IMR-90 (cell line): ENCODE measurements at regions not wholly inside any gene's neighbourhood (a gene's known extent, or its start where the extent isn't known, plus 50 kb on each side); places are given as distances from the start of the nearest gene placed in this dataset.

ENCODE experiments used
- ATAC-seq: fragments of 200-7000 bp; cut with Tn5 transposase; 2 replicates; pipeline ENCODE4 v1.9.1; 2020; ENCODE audit warnings: low read depth, mild to moderate bottlenecking, moderate library complexity
- BruUV-seq: library from RNA; stranded (reverse); fragments of 400-500 nt; replicated peaks from 2 replicates; lab custom pipeline; 2021; lab: Mats Ljungman, UMichigan
- CTCF ChIA-PET: fragments of 300-600 bp; formaldehyde crosslinking; extraction: SDS; loops from one replicate; lab custom pipeline; 2021; ENCODE audit warnings: antibody characterized with exemption; lab: Yijun Ruan, JAX
- POLR2A ChIA-PET: fragments of 300-600 bp; sonication (Branson Sonifier 250); formaldehyde crosslinking; loops from one replicate; lab custom pipeline; 2022; ENCODE audit warnings: antibody characterized with exemption; ENCODE audit not compliant: unreplicated experiment; lab: Charles Lee
- DNase-seq: peaks from one replicate; pipeline ENCODE4 v3.0.0; 2013
- H2AFZ ChIP-seq: replicated peaks from 2 replicates; pipeline ENCODE3; 2013; ENCODE audit warnings: low read length, mild to moderate bottlenecking; ENCODE audit not compliant: poor library complexity
- H2AK5ac ChIP-seq: 2 replicates; pipeline ENCODE4 v1.6.1; 2013; ENCODE audit warnings: low read depth, low read length, inconsistent platforms
- H2AK9ac ChIP-seq: replicated peaks from 2 replicates; pipeline ENCODE3; 2013; ENCODE audit warnings: mild to moderate bottlenecking, low read depth, low read length, moderate library complexity; ENCODE audit not compliant: poor library complexity
- H2BK120ac ChIP-seq: 2 replicates; pipeline ENCODE4 v1.6.1; 2013; ENCODE audit warnings: low read depth, low read length, inconsistent platforms
- H2BK15ac ChIP-seq: 3 replicates; pipeline ENCODE4 v1.6.1; 2013; ENCODE audit warnings: low read depth, low read length, inconsistent platforms
- H2BK20ac ChIP-seq: 2 replicates; pipeline ENCODE4 v1.6.1; 2013; ENCODE audit warnings: low read depth, mild to moderate bottlenecking, inconsistent platforms, low read length, moderate library complexity
- H2BK5ac ChIP-seq: 2 replicates; pipeline ENCODE4 v1.6.1; 2013; ENCODE audit warnings: mild to moderate bottlenecking, low read depth, low read length, inconsistent platforms; ENCODE audit not compliant: poor library complexity, severe bottlenecking
- H3K14ac ChIP-seq: replicated peaks from 2 replicates; pipeline ENCODE4 v1.6.1; 2013; ENCODE audit warnings: low read depth, low read length, inconsistent platforms
- H3K18ac ChIP-seq: 2 replicates; pipeline ENCODE4 v1.6.1; 2013; ENCODE audit warnings: low read depth, low read length, control low read depth
- H3K23ac ChIP-seq: 2 replicates; pipeline ENCODE4 v1.6.1; 2013; ENCODE audit warnings: low read depth, low read length, inconsistent platforms
- H3K27ac ChIP-seq: 2 replicates; pipeline ENCODE4 v1.5.1; 2013; ENCODE audit warnings: mild to moderate bottlenecking, control low read depth, low read length; ENCODE audit not compliant: insufficient read depth
- H3K27me3 ChIP-seq: 2 replicates; pipeline ENCODE4 v1.6.1; 2013; ENCODE audit warnings: low read length; ENCODE audit not compliant: control insufficient read depth, insufficient read depth
- H3K36me3 ChIP-seq: 2 replicates; pipeline ENCODE4 v1.6.1; 2013; ENCODE audit warnings: low read length, mixed read lengths; ENCODE audit not compliant: control insufficient read depth, insufficient read depth
- H3K4ac ChIP-seq: 2 replicates; pipeline ENCODE4 v1.6.1; 2013; ENCODE audit warnings: low read depth, low read length, inconsistent platforms
- H3K4me1 ChIP-seq: 2 replicates; pipeline ENCODE4 v1.6.1; 2013; ENCODE audit warnings: low read length, mixed read lengths; ENCODE audit not compliant: control insufficient read depth, insufficient read depth
- H3K4me2 ChIP-seq: 2 replicates; pipeline ENCODE4 v1.6.1; 2013; ENCODE audit warnings: low read depth, mild to moderate bottlenecking, control low read depth, low read length, moderate library complexity
- H3K4me3 ChIP-seq: 2 replicates; pipeline ENCODE4 v1.5.1; 2013; ENCODE audit warnings: low read depth, mild to moderate bottlenecking, control low read depth, low read length, moderate library complexity; ENCODE audit not compliant: insufficient read depth
- H3K56ac ChIP-seq: 2 replicates; pipeline ENCODE4 v1.6.1; 2013; ENCODE audit warnings: low read length, inconsistent platforms; ENCODE audit not compliant: insufficient read depth; ENCODE audit errors: extremely low read depth
- H3K79me1 ChIP-seq, 2 experiments: 2 replicates each; pipeline ENCODE4 v1.6.1; 2013; ENCODE audit warnings: low read length in 2 of 2, inconsistent platforms in 1 of 2, low read depth in 1 of 2
- H3K9ac ChIP-seq: 2 replicates; pipeline ENCODE4 v1.6.1; 2013; ENCODE audit warnings: low read depth, low read length, control low read depth
- H3K9me1 ChIP-seq: 2 replicates; pipeline ENCODE4 v1.6.1; 2013; ENCODE audit warnings: low read length, inconsistent platforms; ENCODE audit not compliant: insufficient read depth
- H3K9me3 ChIP-seq: 2 replicates; pipeline ENCODE4 v1.6.1; 2013; ENCODE audit warnings: low read length; ENCODE audit not compliant: control insufficient read depth, insufficient read depth
- H4K20me1 ChIP-seq: 2 replicates; pipeline ENCODE4 v1.6.1; 2013; ENCODE audit warnings: low read length, inconsistent platforms; ENCODE audit not compliant: insufficient read depth
- H4K5ac ChIP-seq: 2 replicates; pipeline ENCODE4 v1.6.1; 2013; ENCODE audit warnings: mild to moderate bottlenecking, low read depth, low read length, control low read depth
- H4K8ac ChIP-seq, 2 experiments: 2 replicates each; pipeline ENCODE4 v1.6.1; 2013; ENCODE audit warnings: low read depth in 2 of 2, low read length in 2 of 2, control low read depth in 1 of 2, inconsistent platforms in 1 of 2
- H4K91ac ChIP-seq: 2 replicates; pipeline ENCODE4 v1.6.1; 2013; ENCODE audit warnings: low read depth, low read length, inconsistent platforms; ENCODE audit not compliant: insufficient read depth
- FOS ChIP-seq: fragments of 150-350 bp; IDR thresholded peaks from 2 replicates; pipeline ENCODE4 v1.6.1; 2016; ENCODE audit warnings: low read depth, low read length
- POLR2A ChIP-seq: IDR thresholded peaks from 2 replicates; pipeline ENCODE4 v1.6.1; 2012; ENCODE audit warnings: mild to moderate bottlenecking, low read depth, low read length
- RCOR1 ChIP-seq: IDR thresholded peaks from 2 replicates; pipeline ENCODE4 v1.6.1; 2012; ENCODE audit warnings: mild to moderate bottlenecking, low read length, improper control_type of control experiment; ENCODE audit not compliant: insufficient replicate concordance
- WGBS, 2 experiments: methylation state at CpG; one replicate each; pipeline versions ENCODE4 v1.1.5 to v1.1.7; 2013; ENCODE audit warnings: missing lambda C conversion rate in 2 of 2; ENCODE audit not compliant: insufficient read length in 1 of 2; ENCODE audit errors: extremely low coverage in 2 of 2; 5-methylcytosine and 5-hydroxymethylcytosine counted together
- dilution Hi-C: fragments of 300-500 bp; cut with HindIII; formaldehyde crosslinking; loops from one replicate; pipeline ENCODE4 v1.14.3; 2018; ENCODE audit warnings: low sequenced_read_pairs; ENCODE audit not compliant: unreplicated experiment
- in situ Hi-C: fragments of 300-500 bp; cut with MboI; formaldehyde crosslinking; loops from 3 replicates; pipeline ENCODE4 v1.14.3; 2019; ENCODE audit warnings: low sequenced_read_pairs, inconsistent platforms, mixed read lengths
- intact Hi-C: fragments of 100-400 bp; cut with micrococcal nuclease; formaldehyde crosslinking; loops from 2 replicates; pipeline ENCODE4 v1.10.0; 2022
- TF ChIP-seq, protein P1 (sequence below): fragments of 150-350 bp; IDR thresholded peaks from 2 replicates; pipeline ENCODE4 v1.6.1; 2016; ENCODE audit warnings: low read depth, mild to moderate bottlenecking, low read length, moderate library complexity, borderline replicate concordance
- TF ChIP-seq, protein P2 (sequence below): conservative IDR thresholded peaks from 2 replicates; pipeline ENCODE4 v1.5.1; 2012; ENCODE audit warnings: mild to moderate bottlenecking, low read depth, low read length, improper control_type of control experiment

DNA sequence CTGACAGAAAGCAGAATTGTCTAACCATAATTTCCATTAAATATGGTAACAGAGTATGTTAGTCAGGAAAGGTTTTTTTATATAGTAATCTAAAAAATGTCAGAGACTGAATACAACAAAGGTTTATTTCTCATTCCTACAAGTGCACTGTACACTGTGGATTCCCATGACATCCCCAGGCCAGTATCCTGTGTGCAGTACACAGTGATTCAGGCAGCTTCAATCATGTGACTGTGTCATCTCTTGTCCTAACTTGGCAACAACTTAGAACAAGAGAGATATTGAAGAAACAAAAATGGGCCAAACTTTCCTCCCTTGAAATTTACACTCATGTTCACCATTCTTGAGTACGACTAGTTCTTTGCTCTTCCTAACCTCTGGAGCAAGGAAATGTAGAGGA is 189.8 kb upstream of the SEMA3A start:
- Histone ChIP-seq H3K36me3 (no peaks in the 10 kb centered on the region), H3K4me3 (no peak overlapping the region), H3K4me2 (no peak overlapping the region), H2AK5ac (no peak overlapping the region), H3K27me3 (no peaks in the 10 kb centered on the region), H3K9me3 (no peaks in the 10 kb centered on the region), H3K9ac (no peak overlapping the region), H2BK5ac (no peak overlapping the region), H2BK15ac (no peak overlapping the region), H4K91ac (no peak overlapping the region), H3K14ac (no peak overlapping the region), H2AK9ac (no peak overlapping the region), H2BK20ac (no peak overlapping the region), H4K20me1 (no peaks in the 10 kb centered on the region), H4K5ac (no peak overlapping the region; the same call in 1 of the 2 replicates), H4K8ac (no peak overlapping the region), H3K79me1 (no peaks in the 10 kb centered on the region), H3K27ac (no peak overlapping the region), H2BK120ac (no peak overlapping the region), H3K9me1 (no peaks in the 10 kb centered on the region), H2AFZ (no peak overlapping the region), H3K4me1 (no peaks in the 10 kb centered on the region), H3K56ac (no peak overlapping the region), H3K23ac (no peak overlapping the region), H3K4ac (no peak overlapping the region), H3K18ac (no peak overlapping the region)
- dilution Hi-C loops (no loop called here), in situ Hi-C loops (no loop called here), intact Hi-C loops (no loop called here)
- peak; percentile 46 for DNase-seq
- TF ChIP-seq POLR2A = no peak
- no peak for TF ChIP-seq RCOR1
- TF ChIP-seq, protein P1, sequence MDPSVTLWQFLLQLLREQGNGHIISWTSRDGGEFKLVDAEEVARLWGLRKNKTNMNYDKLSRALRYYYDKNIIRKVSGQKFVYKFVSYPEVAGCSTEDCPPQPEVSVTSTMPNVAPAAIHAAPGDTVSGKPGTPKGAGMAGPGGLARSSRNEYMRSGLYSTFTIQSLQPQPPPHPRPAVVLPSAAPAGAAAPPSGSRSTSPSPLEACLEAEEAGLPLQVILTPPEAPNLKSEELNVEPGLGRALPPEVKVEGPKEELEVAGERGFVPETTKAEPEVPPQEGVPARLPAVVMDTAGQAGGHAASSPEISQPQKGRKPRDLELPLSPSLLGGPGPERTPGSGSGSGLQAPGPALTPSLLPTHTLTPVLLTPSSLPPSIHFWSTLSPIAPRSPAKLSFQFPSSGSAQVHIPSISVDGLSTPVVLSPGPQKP = no peak
- TF ChIP-seq, protein P2, sequence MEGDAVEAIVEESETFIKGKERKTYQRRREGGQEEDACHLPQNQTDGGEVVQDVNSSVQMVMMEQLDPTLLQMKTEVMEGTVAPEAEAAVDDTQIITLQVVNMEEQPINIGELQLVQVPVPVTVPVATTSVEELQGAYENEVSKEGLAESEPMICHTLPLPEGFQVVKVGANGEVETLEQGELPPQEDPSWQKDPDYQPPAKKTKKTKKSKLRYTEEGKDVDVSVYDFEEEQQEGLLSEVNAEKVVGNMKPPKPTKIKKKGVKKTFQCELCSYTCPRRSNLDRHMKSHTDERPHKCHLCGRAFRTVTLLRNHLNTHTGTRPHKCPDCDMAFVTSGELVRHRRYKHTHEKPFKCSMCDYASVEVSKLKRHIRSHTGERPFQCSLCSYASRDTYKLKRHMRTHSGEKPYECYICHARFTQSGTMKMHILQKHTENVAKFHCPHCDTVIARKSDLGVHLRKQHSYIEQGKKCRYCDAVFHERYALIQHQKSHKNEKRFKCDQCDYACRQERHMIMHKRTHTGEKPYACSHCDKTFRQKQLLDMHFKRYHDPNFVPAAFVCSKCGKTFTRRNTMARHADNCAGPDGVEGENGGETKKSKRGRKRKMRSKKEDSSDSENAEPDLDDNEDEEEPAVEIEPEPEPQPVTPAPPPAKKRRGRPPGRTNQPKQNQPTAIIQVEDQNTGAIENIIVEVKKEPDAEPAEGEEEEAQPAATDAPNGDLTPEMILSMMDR = no peak
- TF ChIP-seq FOS = no peak
- POLR2A ChIA-PET = no interaction called here
- WGBS, 2 experiments = no CpG with 5 or more reads among the region's 1 CpG
- ATAC-seq = no peak; the same call in 1 of the 2 replicates
- CTCF ChIA-PET = no interaction called here
- no TSS peak for BruUV-seq
